Esophagus squamous epithelium (tissue), 4 donors: ENCODE measurements at regions not wholly inside any gene's neighbourhood (a gene's known extent, or its start where the extent isn't known, plus 50 kb on each side); places are given as distances from the start of the nearest gene placed in this dataset.

Experiments used
- POLR2A ChIP-seq, 4 donors: fragments of 450-650 bp; IDR thresholded peaks; one replicate each; pipeline ENCODE4 v1.6.1; 2017; ENCODE audit warnings: antibody characterized with exemption in 4 of 4, mild to moderate bottlenecking in 4 of 4, moderate library complexity in 3 of 4
- TF ChIP-seq, protein P1 (sequence below), 6 experiments: fragments of 450-650 bp in 4 of 6; fragments of 200-600 bp in 2 of 6; sonication (generic) in 2 of 6; IDR thresholded peaks; one replicate each; pipeline ENCODE4 v1.5.1; 2016 to 2019; ENCODE audit warnings: antibody characterized with exemption in 6 of 6, mild to moderate bottlenecking in 4 of 6, moderate library complexity in 4 of 6

DNA sequence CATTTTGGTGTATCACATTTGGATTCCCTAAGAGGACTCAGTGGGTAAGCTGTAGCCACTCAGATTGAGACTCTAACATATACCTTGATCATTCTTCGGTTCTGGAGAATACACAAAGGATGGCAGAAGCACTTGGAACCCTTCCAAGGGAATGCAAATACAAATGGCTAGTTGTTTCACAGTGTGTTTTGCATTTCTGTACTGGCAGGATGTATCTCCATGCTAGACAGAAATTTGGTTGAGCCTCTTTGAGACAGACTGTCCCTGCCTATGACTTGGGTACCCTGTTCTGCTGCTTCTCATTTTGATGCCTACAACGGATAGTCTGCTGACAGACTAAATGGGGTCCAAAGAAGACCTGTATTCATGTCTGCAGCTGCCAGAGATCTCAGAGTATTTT is 273.5 kb downstream of the TMEM38B start:
- TF ChIP-seq, protein P1, sequence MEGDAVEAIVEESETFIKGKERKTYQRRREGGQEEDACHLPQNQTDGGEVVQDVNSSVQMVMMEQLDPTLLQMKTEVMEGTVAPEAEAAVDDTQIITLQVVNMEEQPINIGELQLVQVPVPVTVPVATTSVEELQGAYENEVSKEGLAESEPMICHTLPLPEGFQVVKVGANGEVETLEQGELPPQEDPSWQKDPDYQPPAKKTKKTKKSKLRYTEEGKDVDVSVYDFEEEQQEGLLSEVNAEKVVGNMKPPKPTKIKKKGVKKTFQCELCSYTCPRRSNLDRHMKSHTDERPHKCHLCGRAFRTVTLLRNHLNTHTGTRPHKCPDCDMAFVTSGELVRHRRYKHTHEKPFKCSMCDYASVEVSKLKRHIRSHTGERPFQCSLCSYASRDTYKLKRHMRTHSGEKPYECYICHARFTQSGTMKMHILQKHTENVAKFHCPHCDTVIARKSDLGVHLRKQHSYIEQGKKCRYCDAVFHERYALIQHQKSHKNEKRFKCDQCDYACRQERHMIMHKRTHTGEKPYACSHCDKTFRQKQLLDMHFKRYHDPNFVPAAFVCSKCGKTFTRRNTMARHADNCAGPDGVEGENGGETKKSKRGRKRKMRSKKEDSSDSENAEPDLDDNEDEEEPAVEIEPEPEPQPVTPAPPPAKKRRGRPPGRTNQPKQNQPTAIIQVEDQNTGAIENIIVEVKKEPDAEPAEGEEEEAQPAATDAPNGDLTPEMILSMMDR (IDR thresholded peaks at IDR 0.05) = no peak
- TF ChIP-seq POLR2A (IDR thresholded peaks at IDR 0.05) = no peak
